HCT116 (cell line): ENCODE measurements at regions not wholly inside any gene's neighbourhood (a gene's known extent, or its start where the extent isn't known, plus 50 kb on each side); places are given as distances from the start of the nearest gene placed in this dataset.

Experiments
- ATAC-seq: fragments of 200-7000 bp; cut with Tn5 transposase; 2 replicates; pipeline ENCODE4 v1.9.1; 2020; ENCODE audit warnings: mild to moderate bottlenecking, moderate library complexity
- BruUV-seq: library from RNA; stranded (reverse); fragments of 400-500 nt; replicated peaks from 2 replicates; lab custom pipeline; 2021; lab: Mats Ljungman, UMichigan
- CTCF ChIA-PET: fragments of 300-600 bp; sonication (Branson Sonifier 250); formaldehyde crosslinking; loops from one replicate; lab custom pipeline; 2021; ENCODE audit warnings: antibody characterized with exemption; lab: Charles Lee
- POLR2A ChIA-PET: fragments of 300-600, 350-600 bp; sonication (Branson Sonifier 250); formaldehyde crosslinking; loops from one replicate; lab custom pipeline; 2021; ENCODE audit warnings: antibody characterized with exemption; lab: Charles Lee
- RAD21 ChIA-PET, 2 experiments: fragments of 300-600 bp; sonication (Branson Sonifier 250); formaldehyde crosslinking; loops; one replicate each; lab custom pipeline; 2023; ENCODE audit warnings: low total read pairs in 2 of 2; ENCODE audit not compliant: uncharacterized antibody in 2 of 2, unreplicated experiment in 2 of 2, low non-redundant PET in 1 of 2; lab: Charles Lee
- DNase-seq: peaks from one replicate; pipeline ENCODE4 v3.0.0-alpha.2; 2010; ENCODE audit warnings: low read depth, low spot score
- H2AFZ ChIP-seq: fragments of 200-600 bp; shearing (Covaris generic), sonication (generic); 2 replicates; pipeline ENCODE4 v1.6.1; 2017; ENCODE audit warnings: low read depth, mixed run types, mixed read lengths, antibody characterized with exemption, low read length; ENCODE audit not compliant: poor library complexity, severe bottlenecking
- H3K27ac ChIP-seq: 2 replicates; pipeline ENCODE4 v1.5.1; 2012; ENCODE audit warnings: low read depth, low read length
- H3K27me3 ChIP-seq: fragments of 200-600 bp; sonication (generic); 2 replicates; pipeline ENCODE4 v1.6.1; 2016; ENCODE audit warnings: mixed run types, low read length, mixed read lengths; ENCODE audit not compliant: insufficient read depth
- H3K36me3 ChIP-seq, 2 experiments: fragments of 200-500 bp in 1 of 2; fragments of 200-600 bp in 1 of 2; sonication (Bioruptor generic) in 1 of 2; sonication (generic) in 1 of 2; 2 replicates each; pipeline versions ENCODE4 v1.5.1 to v1.6.1; 2014 to 2016; ENCODE audit warnings: low read length in 2 of 2, inconsistent platforms in 1 of 2, mixed read lengths in 1 of 2, mixed run types in 1 of 2; ENCODE audit not compliant: insufficient read depth in 2 of 2, control insufficient read depth in 1 of 2
- H3K4me1 ChIP-seq, 2 experiments: fragments of 200-600 bp in 1 of 2; sonication (generic) in 1 of 2; 2 replicates each; pipeline versions ENCODE4 v1.5.1 to v1.6.1; 2012 to 2017; ENCODE audit warnings: low read length in 2 of 2, inconsistent platforms in 1 of 2, mild to moderate bottlenecking in 1 of 2, mixed read lengths in 1 of 2, mixed run types in 1 of 2, moderate library complexity in 1 of 2; ENCODE audit not compliant: insufficient read depth in 2 of 2, control insufficient read depth in 1 of 2
- H3K4me2 ChIP-seq: fragments of 200-600 bp; sonication (generic); 2 replicates; pipeline ENCODE4 v1.6.1; 2017; ENCODE audit warnings: mixed run types, low read length, mixed read lengths
- H3K4me3 ChIP-seq, 2 experiments: fragments of 200-600 bp in 1 of 2; sonication (generic) in 1 of 2; replicated peaks in 1 of 2; 2 replicates each; pipeline ENCODE4 v1.5.1; 2011 to 2016; ENCODE audit warnings: low read length in 2 of 2, control low read depth in 1 of 2, low read depth in 1 of 2, mild to moderate bottlenecking in 1 of 2, mixed read lengths in 1 of 2, mixed run types in 1 of 2
- H3K79me2 ChIP-seq: fragments of 200-600 bp; sonication (generic); 2 replicates; pipeline ENCODE4 v1.6.1; 2017; ENCODE audit warnings: mild to moderate bottlenecking, mixed run types, low read length, moderate library complexity, mixed read lengths; ENCODE audit not compliant: insufficient read depth
- H3K9ac ChIP-seq: fragments of 200-600 bp; sonication (generic); 2 replicates; pipeline ENCODE4 v1.6.1; 2016; ENCODE audit warnings: low read length, mixed read lengths
- H3K9me2 ChIP-seq: fragments of 200-600 bp; sonication (generic), shearing (Covaris generic); 2 replicates; pipeline ENCODE4 v1.6.1; 2017; ENCODE audit warnings: mixed run types, mild to moderate bottlenecking, moderate library complexity; ENCODE audit not compliant: insufficient read depth
- H3K9me3 ChIP-seq, 2 experiments: fragments of 200-500 bp in 1 of 2; fragments of 200-600 bp in 1 of 2; sonication (Bioruptor generic) in 1 of 2; sonication (generic) in 1 of 2; 2 replicates each; pipeline ENCODE4 v1.6.1; 2014 to 2017; ENCODE audit warnings: low read length in 2 of 2, mixed read lengths in 2 of 2, inconsistent platforms in 1 of 2, low read depth in 1 of 2, mild to moderate bottlenecking in 1 of 2, mixed run types in 1 of 2, moderate library complexity in 1 of 2; ENCODE audit not compliant: control insufficient read depth in 1 of 2, insufficient read depth in 1 of 2
- H4K20me1 ChIP-seq: fragments of 200-600 bp; sonication (generic), shearing (Covaris generic); 2 replicates; pipeline ENCODE4 v1.6.1; 2017; ENCODE audit warnings: mixed run types, mild to moderate bottlenecking, moderate library complexity; ENCODE audit not compliant: insufficient read depth
- CBX3 ChIP-seq: IDR thresholded peaks from 2 replicates; pipeline ENCODE4 v1.6.1; 2012; ENCODE audit warnings: low read depth
- EGR1 ChIP-seq: IDR thresholded peaks from 2 replicates; pipeline ENCODE4 v1.6.1; 2012; ENCODE audit warnings: low read depth
- FOSL1 ChIP-seq: IDR thresholded peaks from 2 replicates; pipeline ENCODE4 v1.6.1; 2012; ENCODE audit warnings: low read depth
- JUND ChIP-seq: IDR thresholded peaks from 2 replicates; pipeline ENCODE4 v1.6.1; 2012
- POLR2A ChIP-seq: IDR thresholded peaks from 2 replicates; pipeline ENCODE4 v1.7.0; 2011; ENCODE audit warnings: borderline replicate concordance; ENCODE audit not compliant: insufficient read depth, insufficient read length; ENCODE audit errors: extremely low read depth
- POLR2AphosphoS5 ChIP-seq: IDR thresholded peaks from 2 replicates; pipeline ENCODE4 v1.6.1; 2011; ENCODE audit warnings: mild to moderate bottlenecking, low read depth, low read length, moderate library complexity
- RAD21 ChIP-seq: IDR thresholded peaks from 2 replicates; pipeline ENCODE4 v1.6.1; 2012; ENCODE audit warnings: low read depth, mild to moderate bottlenecking
- SRF ChIP-seq: IDR thresholded peaks from 2 replicates; pipeline ENCODE4 v1.6.1; 2012; ENCODE audit warnings: low read depth
- intact Hi-C: fragments of 100-400 bp; cut with micrococcal nuclease; formaldehyde crosslinking; loops from 2 replicates; pipeline ENCODE4 v1.10.0; 2022
- TF ChIP-seq, protein P1 (sequence below): IDR thresholded peaks from 2 replicates; pipeline ENCODE4 v1.6.1; 2011; ENCODE audit warnings: mild to moderate bottlenecking, low read length, moderate library complexity; ENCODE audit not compliant: insufficient replicate concordance; ENCODE audit errors: extremely low read depth
- TF ChIP-seq, protein P2 (sequence below), 3 experiments: fragments of 200-600 bp in 1 of 3; sonication (generic) in 1 of 3; IDR thresholded peaks in 2 of 3; conservative IDR thresholded peaks in 1 of 3; 2 replicates each; pipeline ENCODE4 v1.5.1; 2012 to 2017; ENCODE audit warnings: low read depth in 2 of 3, low read length in 2 of 3, antibody characterized with exemption in 1 of 3, borderline replicate concordance in 1 of 3, control low read depth in 1 of 3, mild to moderate bottlenecking in 1 of 3, mixed read lengths in 1 of 3, mixed run types in 1 of 3, moderate library complexity in 1 of 3; ENCODE audit not compliant: insufficient read depth in 1 of 3
- TF ChIP-seq, protein P3 (sequence below): IDR thresholded peaks from 2 replicates; pipeline ENCODE4 v1.6.1; 2012

DNA sequence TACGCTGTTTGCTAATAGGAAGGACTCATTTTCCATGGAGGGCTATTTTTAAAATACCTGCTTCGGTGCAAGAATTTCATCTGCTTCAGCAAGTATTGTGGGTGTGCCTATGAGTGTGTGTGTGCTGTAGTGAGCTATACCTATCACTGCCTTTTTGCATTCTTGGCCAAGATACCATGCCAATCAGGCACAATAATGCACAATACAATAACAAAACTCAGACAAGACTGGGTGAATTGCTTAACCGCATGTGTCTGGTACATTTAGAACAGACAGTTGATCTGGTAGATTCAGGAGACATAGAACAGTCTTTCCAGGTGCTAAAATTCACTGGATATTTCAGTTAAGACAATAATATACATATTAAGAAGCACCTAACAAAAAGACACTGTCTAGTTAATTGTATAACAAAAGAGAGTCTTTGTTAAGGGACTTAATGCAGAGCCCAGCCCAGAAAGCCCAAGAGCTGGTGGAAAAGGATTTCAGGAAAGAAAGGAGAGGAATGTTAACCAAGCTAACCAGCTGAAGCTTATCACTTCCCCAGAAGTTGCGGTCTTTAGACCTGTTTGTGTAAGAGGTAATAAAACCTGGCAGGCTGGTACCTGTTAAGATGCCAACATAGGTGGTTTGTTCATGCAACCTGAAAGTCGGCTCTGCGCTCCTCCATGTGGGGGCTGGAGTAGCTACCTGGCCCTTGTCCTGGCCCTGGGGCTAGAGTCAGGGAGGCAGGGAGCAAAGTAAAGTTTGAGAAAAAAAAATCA is 153.3 kb upstream of the RBMS1 start:
- CTCF ChIA-PET, result no interaction called here
- H3K9me2 ChIP-seq, result no peaks in the 10 kb centered on the region
- no peaks in the 10 kb centered on the region for H3K36me3 ChIP-seq
- no peaks in the 10 kb centered on the region for H4K20me1 ChIP-seq
- RAD21 ChIA-PET, result no interaction called here
- H3K4me1 ChIP-seq, result no peaks in the 10 kb centered on the region
- no peaks in the 10 kb centered on the region for H3K27me3 ChIP-seq
- intact Hi-C loops, result no loop called here
- no peaks in the 10 kb centered on the region for H3K79me2 ChIP-seq
- no peak overlapping the region for H2AFZ ChIP-seq
- no peak overlapping the region for H3K4me3 ChIP-seq
- no peak overlapping the region for H3K4me2 ChIP-seq
- POLR2A ChIA-PET, result no interaction called here
- H3K9ac ChIP-seq, result no peak overlapping the region
- no peaks in the 10 kb centered on the region for H3K9me3 ChIP-seq
- no peak overlapping the region for H3K27ac ChIP-seq
- TF ChIP-seq RAD21 (no peak), SRF (no peak), FOSL1 (no peak), JUND (no peak), POLR2A (no peak)
- TF ChIP-seq, protein P1, sequence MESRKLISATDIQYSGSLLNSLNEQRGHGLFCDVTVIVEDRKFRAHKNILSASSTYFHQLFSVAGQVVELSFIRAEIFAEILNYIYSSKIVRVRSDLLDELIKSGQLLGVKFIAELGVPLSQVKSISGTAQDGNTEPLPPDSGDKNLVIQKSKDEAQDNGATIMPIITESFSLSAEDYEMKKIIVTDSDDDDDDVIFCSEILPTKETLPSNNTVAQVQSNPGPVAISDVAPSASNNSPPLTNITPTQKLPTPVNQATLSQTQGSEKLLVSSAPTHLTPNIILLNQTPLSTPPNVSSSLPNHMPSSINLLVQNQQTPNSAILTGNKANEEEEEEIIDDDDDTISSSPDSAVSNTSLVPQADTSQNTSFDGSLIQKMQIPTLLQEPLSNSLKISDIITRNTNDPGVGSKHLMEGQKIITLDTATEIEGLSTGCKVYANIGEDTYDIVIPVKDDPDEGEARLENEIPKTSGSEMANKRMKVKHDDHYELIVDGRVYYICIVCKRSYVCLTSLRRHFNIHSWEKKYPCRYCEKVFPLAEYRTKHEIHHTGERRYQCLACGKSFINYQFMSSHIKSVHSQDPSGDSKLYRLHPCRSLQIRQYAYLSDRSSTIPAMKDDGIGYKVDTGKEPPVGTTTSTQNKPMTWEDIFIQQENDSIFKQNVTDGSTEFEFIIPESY, result no peak
- no peak for DNase-seq
- no peak for ATAC-seq
- BruUV-seq, result no TSS peak

DNA sequence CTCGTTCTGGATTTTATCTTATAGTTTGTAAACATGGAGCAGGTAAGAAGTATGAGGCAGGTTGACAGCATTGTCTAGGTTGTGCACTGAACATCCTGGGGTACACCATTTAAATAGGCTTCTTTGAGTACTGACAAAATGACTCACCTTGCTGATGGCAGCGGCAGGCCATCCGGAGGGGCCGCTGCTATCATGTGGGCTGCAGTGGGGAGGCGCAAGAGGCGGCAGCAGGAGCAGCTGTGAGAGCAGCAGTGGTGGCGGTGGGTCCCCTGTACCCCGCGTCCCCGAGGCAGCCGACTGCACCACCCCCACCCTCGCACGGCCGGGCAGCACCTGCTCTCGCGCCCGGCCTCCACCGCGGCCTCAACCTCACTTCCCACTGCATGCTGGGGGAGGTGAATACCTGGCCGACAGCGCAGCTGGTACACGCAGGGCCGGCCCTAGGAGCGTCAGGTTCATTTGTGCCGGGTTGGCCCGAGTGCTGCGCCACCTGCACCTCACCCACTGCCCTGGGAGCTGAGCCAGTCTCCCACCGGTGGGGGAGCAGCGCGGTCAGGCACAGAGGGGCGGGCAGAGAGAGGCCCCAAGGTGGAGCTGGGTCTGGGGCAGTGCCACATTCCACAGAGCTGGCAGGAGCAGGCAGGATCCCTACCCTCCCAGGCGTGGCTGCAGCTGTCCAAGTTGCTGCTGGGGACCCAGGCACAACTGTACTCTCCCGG is 154.5 kb upstream of the RBMS1 start:
- RAD21 ChIA-PET, result no interaction called here
- no TSS peak for BruUV-seq
- intact Hi-C loops, result no loop called here
- POLR2A ChIA-PET, result no interaction called here
- H4K20me1 ChIP-seq, result no peaks in the 10 kb centered on the region
- H3K79me2 ChIP-seq, result no peaks in the 10 kb centered on the region
- no peak overlapping the region for H3K27ac ChIP-seq
- H3K27me3 ChIP-seq, result no peaks in the 10 kb centered on the region
- DNase-seq (no peak), ATAC-seq (no peak)
- no peaks in the 10 kb centered on the region for H3K9me3 ChIP-seq
- CTCF ChIA-PET, result no interaction called here
- no peak overlapping the region for H3K9ac ChIP-seq
- H2AFZ ChIP-seq, result no peak overlapping the region
- no peak overlapping the region for H3K4me2 ChIP-seq
- H3K9me2 ChIP-seq, result no peaks in the 10 kb centered on the region
- H3K36me3 ChIP-seq, result no peaks in the 10 kb centered on the region
- no peaks in the 10 kb centered on the region for H3K4me1 ChIP-seq
- no peak overlapping the region for H3K4me3 ChIP-seq
- TF ChIP-seq, protein P2, sequence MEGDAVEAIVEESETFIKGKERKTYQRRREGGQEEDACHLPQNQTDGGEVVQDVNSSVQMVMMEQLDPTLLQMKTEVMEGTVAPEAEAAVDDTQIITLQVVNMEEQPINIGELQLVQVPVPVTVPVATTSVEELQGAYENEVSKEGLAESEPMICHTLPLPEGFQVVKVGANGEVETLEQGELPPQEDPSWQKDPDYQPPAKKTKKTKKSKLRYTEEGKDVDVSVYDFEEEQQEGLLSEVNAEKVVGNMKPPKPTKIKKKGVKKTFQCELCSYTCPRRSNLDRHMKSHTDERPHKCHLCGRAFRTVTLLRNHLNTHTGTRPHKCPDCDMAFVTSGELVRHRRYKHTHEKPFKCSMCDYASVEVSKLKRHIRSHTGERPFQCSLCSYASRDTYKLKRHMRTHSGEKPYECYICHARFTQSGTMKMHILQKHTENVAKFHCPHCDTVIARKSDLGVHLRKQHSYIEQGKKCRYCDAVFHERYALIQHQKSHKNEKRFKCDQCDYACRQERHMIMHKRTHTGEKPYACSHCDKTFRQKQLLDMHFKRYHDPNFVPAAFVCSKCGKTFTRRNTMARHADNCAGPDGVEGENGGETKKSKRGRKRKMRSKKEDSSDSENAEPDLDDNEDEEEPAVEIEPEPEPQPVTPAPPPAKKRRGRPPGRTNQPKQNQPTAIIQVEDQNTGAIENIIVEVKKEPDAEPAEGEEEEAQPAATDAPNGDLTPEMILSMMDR (IDR thresholded peaks at IDR 0.05 in 2 of 3, conservative IDR thresholded peaks at IDR 0.05 in 1 of 3; ENCODE audit: borderline replicate concordance in 1 of 3, insufficient read depth in 1 of 3, low read depth in 2 of 3, low read length in 2 of 3), result no peak
- TF ChIP-seq FOSL1, result no peak
- no peak for TF ChIP-seq POLR2AphosphoS5
- TF ChIP-seq, protein P3, sequence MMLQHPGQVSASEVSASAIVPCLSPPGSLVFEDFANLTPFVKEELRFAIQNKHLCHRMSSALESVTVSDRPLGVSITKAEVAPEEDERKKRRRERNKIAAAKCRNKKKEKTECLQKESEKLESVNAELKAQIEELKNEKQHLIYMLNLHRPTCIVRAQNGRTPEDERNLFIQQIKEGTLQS, result no peak
- no peak for TF ChIP-seq EGR1
- no peak for TF ChIP-seq CBX3
